ENCODE measurements at regions not wholly inside any gene's neighbourhood (a gene's known extent, or its start where the extent isn't known, plus 50 kb on each side); places are given as distances from the start of the nearest gene placed in this dataset.

DNA sequence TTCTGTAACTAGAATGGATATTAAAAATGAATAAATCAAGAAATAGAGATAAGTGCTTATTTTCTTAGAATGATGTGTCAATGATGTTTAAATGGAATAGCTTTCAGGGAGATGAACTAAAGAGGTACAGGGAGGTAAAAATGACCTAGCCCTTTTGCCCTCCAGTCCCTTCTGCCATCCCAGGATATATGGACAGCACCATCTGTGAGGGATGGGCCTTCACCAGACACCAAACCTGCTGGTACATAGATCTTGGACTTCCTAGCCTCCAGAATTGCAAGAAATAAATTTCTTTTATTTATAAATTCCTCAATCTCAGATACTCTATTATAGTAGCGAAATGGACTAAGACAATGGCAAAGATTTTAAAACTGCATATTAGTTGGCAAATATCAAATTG lies 352.0 kb upstream of the THBS1 start:
- TF ChIP-seq GATA3 (IDR thresholded peaks at IDR 0.05; ENCODE audit: low read depth, low read length) (no peak), GATA2 (IDR thresholded peaks at IDR 0.05; ENCODE audit: low read depth, low read length) (no peak)

Measured in SH-SY5Y (cell line).